ENCODE measurements at regions not wholly inside any gene's neighbourhood (a gene's known extent, or its start where the extent isn't known, plus 50 kb on each side); places are given as distances from the start of the nearest gene placed in this dataset.
"Not testable (repeated sequence)": the region's sequence is repeated elsewhere in the genome, so short reads cannot be mapped to it uniquely, and the experiment has no call there.

GRCh38 chr14:84485036-84485435 is 1044.9 kb upstream of the FLRT2 start:
- ChIA-PET CTCF (no interaction called here), POLR2A (no interaction called here)
- no peak for DNase-seq (ENCODE audit: extremely low spot score)
- TF ChIP-seq SP1 (IDR thresholded peaks at IDR 0.05) = no peak

DNA sequence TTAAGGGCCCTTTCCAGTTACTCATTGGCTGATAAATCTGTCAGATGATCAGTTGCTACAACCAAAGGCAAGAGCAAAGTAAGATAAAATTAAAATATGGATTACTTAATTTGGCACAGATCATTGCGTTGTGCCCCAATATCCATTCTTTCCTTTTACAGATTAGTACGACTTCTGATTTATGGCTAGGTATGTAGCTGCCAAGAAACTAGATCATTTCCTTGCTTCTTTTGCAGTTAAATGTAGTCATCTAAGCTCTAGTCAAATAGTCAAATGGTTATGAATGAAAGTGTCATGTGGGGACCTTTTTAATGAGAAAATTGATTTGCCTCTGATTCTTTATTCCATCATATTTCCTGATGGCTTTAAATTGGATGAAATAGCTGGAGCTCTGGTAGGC is 1039.9 kb upstream of the FLRT2 start:
- no peak for TF ChIP-seq ELF4 (IDR thresholded peaks at IDR 0.05)
- TF ChIP-seq LEF1 (IDR thresholded peaks at IDR 0.05; ENCODE audit: borderline replicate concordance) = no peak
- no peak for TF ChIP-seq FOXA1 (IDR thresholded peaks at IDR 0.05)
- TF ChIP-seq FOXK2 (IDR thresholded peaks at IDR 0.05) = no peak
- no peak for TF ChIP-seq TARDBP (IDR thresholded peaks at IDR 0.05)
- no peak for TF ChIP-seq L3MBTL2 (conservative IDR thresholded peaks at IDR 0.05)
- no peak for TF ChIP-seq CTBP1 (IDR thresholded peaks at IDR 0.05; ENCODE audit: borderline replicate concordance)
- TF ChIP-seq ZNF384 (IDR thresholded peaks at IDR 0.05) = no peak
- TF ChIP-seq HDGF (IDR thresholded peaks at IDR 0.05; ENCODE audit: borderline replicate concordance) = no peak
- no peak for TF ChIP-seq FOXM1 (IDR thresholded peaks at IDR 0.05; ENCODE audit: borderline replicate concordance)
- no peak for TF ChIP-seq SUZ12 (IDR thresholded peaks at IDR 0.05)
- ChIA-PET CTCF (no interaction called here), POLR2A (no interaction called here)
- no peak for DNase-seq (ENCODE audit: extremely low spot score)

DNA sequence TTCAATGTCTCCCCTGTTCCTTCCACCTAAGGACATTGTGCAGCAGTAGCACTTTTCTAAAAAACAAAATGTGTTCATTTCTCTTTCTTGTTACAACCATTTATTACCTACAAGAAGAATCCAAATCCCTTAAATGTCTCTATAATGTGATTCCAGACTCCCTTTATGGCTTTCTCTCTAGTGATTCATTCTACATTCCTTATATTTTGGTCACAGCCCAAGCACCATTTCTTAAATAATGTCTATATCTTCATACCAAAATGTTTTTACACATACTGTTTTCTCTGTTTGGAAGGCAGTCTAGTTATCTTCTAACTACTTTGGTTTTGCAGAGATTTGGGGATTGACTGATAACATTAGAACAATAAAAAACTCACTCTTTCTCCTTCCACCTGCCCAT is 1037.3 kb upstream of the FLRT2 start:
- TF ChIP-seq ARNT (IDR thresholded peaks at IDR 0.05) = no peak
- TF ChIP-seq SP1 (IDR thresholded peaks at IDR 0.05) = no peak
- TF ChIP-seq, protein P1, sequence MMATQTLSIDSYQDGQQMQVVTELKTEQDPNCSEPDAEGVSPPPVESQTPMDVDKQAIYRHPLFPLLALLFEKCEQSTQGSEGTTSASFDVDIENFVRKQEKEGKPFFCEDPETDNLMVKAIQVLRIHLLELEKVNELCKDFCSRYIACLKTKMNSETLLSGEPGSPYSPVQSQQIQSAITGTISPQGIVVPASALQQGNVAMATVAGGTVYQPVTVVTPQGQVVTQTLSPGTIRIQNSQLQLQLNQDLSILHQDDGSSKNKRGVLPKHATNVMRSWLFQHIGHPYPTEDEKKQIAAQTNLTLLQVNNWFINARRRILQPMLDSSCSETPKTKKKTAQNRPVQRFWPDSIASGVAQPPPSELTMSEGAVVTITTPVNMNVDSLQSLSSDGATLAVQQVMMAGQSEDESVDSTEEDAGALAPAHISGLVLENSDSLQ (IDR thresholded peaks at IDR 0.05) = no peak
- TF ChIP-seq NFRKB (IDR thresholded peaks at IDR 0.05) = no peak
- no peak for TF ChIP-seq FOXM1 (IDR thresholded peaks at IDR 0.05; ENCODE audit: borderline replicate concordance)
- TF ChIP-seq ZNF384 (IDR thresholded peaks at IDR 0.05) = no peak
- no peak for TF ChIP-seq SUZ12 (IDR thresholded peaks at IDR 0.05)
- no peak for TF ChIP-seq L3MBTL2 (conservative IDR thresholded peaks at IDR 0.05)
- TF ChIP-seq HDGF (IDR thresholded peaks at IDR 0.05; ENCODE audit: borderline replicate concordance) = no peak
- no peak for TF ChIP-seq BHLHE40 (IDR thresholded peaks at IDR 0.05; ENCODE audit: borderline replicate concordance)
- TF ChIP-seq LEF1 (IDR thresholded peaks at IDR 0.05; ENCODE audit: borderline replicate concordance) = no peak
- no peak for TF ChIP-seq ELF4 (IDR thresholded peaks at IDR 0.05)
- no peak for TF ChIP-seq CTBP1 (IDR thresholded peaks at IDR 0.05; ENCODE audit: borderline replicate concordance)
- no peak for TF ChIP-seq TARDBP (IDR thresholded peaks at IDR 0.05)
- TF ChIP-seq FOXK2 (IDR thresholded peaks at IDR 0.05) = no peak
- no peak for TF ChIP-seq FOXA1 (IDR thresholded peaks at IDR 0.05)
- CTCF ChIA-PET = no interaction called here
- POLR2A ChIA-PET = no interaction called here
- DNase-seq (ENCODE audit: extremely low spot score) = no peak

GRCh38 chr14:84493779-84494178 is 1036.2 kb upstream of the FLRT2 start:
- ChIA-PET CTCF (interaction anchor here (0.6 kb wide), 1 partner anchor 1127 kb away, joined by 3 read pairs; no protein-coding TSS in a partner anchor), POLR2A (no interaction called here)
- DNase-seq (ENCODE audit: extremely low spot score) = no peak
- TF ChIP-seq SUZ12 (IDR thresholded peaks at IDR 0.05) = no peak
- TF ChIP-seq CTBP1 (IDR thresholded peaks at IDR 0.05; ENCODE audit: borderline replicate concordance) = no peak
- TF ChIP-seq ELF4 (IDR thresholded peaks at IDR 0.05) = no peak
- no peak for TF ChIP-seq ARNT (IDR thresholded peaks at IDR 0.05)
- TF ChIP-seq L3MBTL2 (conservative IDR thresholded peaks at IDR 0.05) = no peak
- TF ChIP-seq LEF1 (IDR thresholded peaks at IDR 0.05; ENCODE audit: borderline replicate concordance) = no peak
- no peak for TF ChIP-seq HDGF (IDR thresholded peaks at IDR 0.05; ENCODE audit: borderline replicate concordance)
- no peak for TF ChIP-seq TARDBP (IDR thresholded peaks at IDR 0.05)
- no peak for TF ChIP-seq FOXM1 (IDR thresholded peaks at IDR 0.05; ENCODE audit: borderline replicate concordance)

- TF ChIP-seq SP1 (IDR thresholded peaks at IDR 0.05) (no peak), LEF1 (IDR thresholded peaks at IDR 0.05; ENCODE audit: borderline replicate concordance) (no peak), NFRKB (IDR thresholded peaks at IDR 0.05) (no peak), SUZ12 (IDR thresholded peaks at IDR 0.05) (no peak), FOXM1 (IDR thresholded peaks at IDR 0.05; ENCODE audit: borderline replicate concordance) (no peak), ELF4 (IDR thresholded peaks at IDR 0.05) (no peak), HDGF (IDR thresholded peaks at IDR 0.05; ENCODE audit: borderline replicate concordance) (no peak), L3MBTL2 (conservative IDR thresholded peaks at IDR 0.05) (no peak), FOXA1 (IDR thresholded peaks at IDR 0.05) (no peak), FOXK2 (IDR thresholded peaks at IDR 0.05) (no peak), CTBP1 (IDR thresholded peaks at IDR 0.05; ENCODE audit: borderline replicate concordance) (no peak), ZNF384 (IDR thresholded peaks at IDR 0.05) (no peak), TARDBP (IDR thresholded peaks at IDR 0.05) (no peak), BHLHE40 (IDR thresholded peaks at IDR 0.05; ENCODE audit: borderline replicate concordance) (no peak), ARNT (IDR thresholded peaks at IDR 0.05) (no peak)
- TF ChIP-seq, protein P1 (IDR thresholded peaks at IDR 0.05) = no peak
- ChIA-PET POLR2A (no interaction called here), CTCF (no interaction called here)
- no peak for DNase-seq (ENCODE audit: extremely low spot score)
Measured at GRCh38 chr14:84496677-84497076, 1033.3 kb upstream of the FLRT2 start.

DNA sequence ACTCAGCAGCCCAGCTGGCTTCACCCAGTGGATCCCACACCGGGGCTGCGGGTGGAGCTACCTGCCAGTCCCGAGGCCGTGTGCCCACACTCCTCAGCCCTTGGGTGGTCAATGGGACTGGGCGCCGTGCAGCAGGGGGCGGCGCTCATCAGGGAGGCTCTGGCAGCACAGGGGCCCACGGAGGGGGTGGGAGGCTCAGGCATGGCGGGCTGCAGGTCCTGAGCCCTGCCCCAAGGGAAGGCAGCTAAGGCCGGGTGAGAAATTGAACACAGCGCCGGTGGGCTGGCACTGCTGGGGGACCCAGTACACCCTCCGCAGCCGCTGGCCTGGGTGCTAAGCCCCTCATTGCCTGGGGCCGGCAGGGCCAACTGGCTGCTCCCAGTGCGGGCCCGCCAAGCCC is 1017.1 kb upstream of the FLRT2 start:
- POLR2A ChIA-PET, CTCF ChIA-PET: not testable (repeated sequence)

GRCh38 chr14:84519836-84520235 is 1010.1 kb upstream of the FLRT2 start:
- no peak for DNase-seq (ENCODE audit: extremely low spot score)
- TF ChIP-seq, protein P1 (IDR thresholded peaks at IDR 0.05) = no peak
- no peak for TF ChIP-seq ARNT (IDR thresholded peaks at IDR 0.05)
- no peak for TF ChIP-seq ZNF384 (IDR thresholded peaks at IDR 0.05)
- no peak for TF ChIP-seq SUZ12 (IDR thresholded peaks at IDR 0.05)
- no peak for TF ChIP-seq NFRKB (IDR thresholded peaks at IDR 0.05)
- no peak for TF ChIP-seq HDGF (IDR thresholded peaks at IDR 0.05; ENCODE audit: borderline replicate concordance)
- no peak for TF ChIP-seq FOXM1 (IDR thresholded peaks at IDR 0.05; ENCODE audit: borderline replicate concordance)
- TF ChIP-seq TARDBP (IDR thresholded peaks at IDR 0.05) = no peak
- no peak for TF ChIP-seq CTBP1 (IDR thresholded peaks at IDR 0.05; ENCODE audit: borderline replicate concordance)
- no peak for TF ChIP-seq BHLHE40 (IDR thresholded peaks at IDR 0.05; ENCODE audit: borderline replicate concordance)
- TF ChIP-seq LEF1 (IDR thresholded peaks at IDR 0.05; ENCODE audit: borderline replicate concordance) = no peak
- TF ChIP-seq FOXA1 (IDR thresholded peaks at IDR 0.05) = no peak
- TF ChIP-seq L3MBTL2 (conservative IDR thresholded peaks at IDR 0.05) = no peak
- TF ChIP-seq ELF4 (IDR thresholded peaks at IDR 0.05) = no peak
- TF ChIP-seq FOXK2 (IDR thresholded peaks at IDR 0.05) = no peak
- TF ChIP-seq SP1 (IDR thresholded peaks at IDR 0.05) = no peak
- CTCF ChIA-PET = no interaction called here
- POLR2A ChIA-PET = no interaction called here

More for the DNA sequence above, 1017.1 kb upstream of the FLRT2 start:
- not testable (repeated sequence) for DNase-seq (ENCODE audit: extremely low spot score)
